ENCODE measurements at regions not wholly inside any gene's neighbourhood (a gene's known extent, or its start where the extent isn't known, plus 50 kb on each side); places are given as distances from the start of the nearest gene placed in this dataset.

DNA sequence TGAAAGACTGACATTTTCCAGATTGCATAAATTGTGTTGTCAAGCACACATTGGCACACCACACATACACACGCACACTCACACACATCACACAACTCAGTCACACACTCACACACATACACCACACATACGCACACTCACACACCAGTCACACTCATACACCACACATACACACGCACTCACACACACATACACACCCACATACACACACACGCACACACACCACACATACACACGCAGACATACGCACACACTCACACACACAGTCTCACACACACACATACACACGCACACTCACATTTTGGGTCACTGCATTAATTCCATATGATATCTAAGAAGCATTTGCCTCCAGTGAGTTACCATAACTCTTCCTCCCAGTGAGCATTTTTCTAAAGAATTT, 578.3 kb upstream of the FRG1 start:
- TF ChIP-seq, protein P1, sequence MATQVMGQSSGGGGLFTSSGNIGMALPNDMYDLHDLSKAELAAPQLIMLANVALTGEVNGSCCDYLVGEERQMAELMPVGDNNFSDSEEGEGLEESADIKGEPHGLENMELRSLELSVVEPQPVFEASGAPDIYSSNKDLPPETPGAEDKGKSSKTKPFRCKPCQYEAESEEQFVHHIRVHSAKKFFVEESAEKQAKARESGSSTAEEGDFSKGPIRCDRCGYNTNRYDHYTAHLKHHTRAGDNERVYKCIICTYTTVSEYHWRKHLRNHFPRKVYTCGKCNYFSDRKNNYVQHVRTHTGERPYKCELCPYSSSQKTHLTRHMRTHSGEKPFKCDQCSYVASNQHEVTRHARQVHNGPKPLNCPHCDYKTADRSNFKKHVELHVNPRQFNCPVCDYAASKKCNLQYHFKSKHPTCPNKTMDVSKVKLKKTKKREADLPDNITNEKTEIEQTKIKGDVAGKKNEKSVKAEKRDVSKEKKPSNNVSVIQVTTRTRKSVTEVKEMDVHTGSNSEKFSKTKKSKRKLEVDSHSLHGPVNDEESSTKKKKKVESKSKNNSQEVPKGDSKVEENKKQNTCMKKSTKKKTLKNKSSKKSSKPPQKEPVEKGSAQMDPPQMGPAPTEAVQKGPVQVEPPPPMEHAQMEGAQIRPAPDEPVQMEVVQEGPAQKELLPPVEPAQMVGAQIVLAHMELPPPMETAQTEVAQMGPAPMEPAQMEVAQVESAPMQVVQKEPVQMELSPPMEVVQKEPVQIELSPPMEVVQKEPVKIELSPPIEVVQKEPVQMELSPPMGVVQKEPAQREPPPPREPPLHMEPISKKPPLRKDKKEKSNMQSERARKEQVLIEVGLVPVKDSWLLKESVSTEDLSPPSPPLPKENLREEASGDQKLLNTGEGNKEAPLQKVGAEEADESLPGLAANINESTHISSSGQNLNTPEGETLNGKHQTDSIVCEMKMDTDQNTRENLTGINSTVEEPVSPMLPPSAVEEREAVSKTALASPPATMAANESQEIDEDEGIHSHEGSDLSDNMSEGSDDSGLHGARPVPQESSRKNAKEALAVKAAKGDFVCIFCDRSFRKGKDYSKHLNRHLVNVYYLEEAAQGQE (IDR thresholded peaks at IDR 0.05; ENCODE audit: insufficient read depth in 1 of 2, low read depth in 2 of 2, low read length in 2 of 2), result no peak
- TF ChIP-seq SIN3A (IDR thresholded peaks at IDR 0.05; ENCODE audit: borderline replicate concordance, insufficient read depth, low read length), result no peak
